ENCODE measurements at regions not wholly inside any gene's neighbourhood (a gene's known extent, or its start where the extent isn't known, plus 50 kb on each side); places are given as distances from the start of the nearest gene placed in this dataset.

DNA sequence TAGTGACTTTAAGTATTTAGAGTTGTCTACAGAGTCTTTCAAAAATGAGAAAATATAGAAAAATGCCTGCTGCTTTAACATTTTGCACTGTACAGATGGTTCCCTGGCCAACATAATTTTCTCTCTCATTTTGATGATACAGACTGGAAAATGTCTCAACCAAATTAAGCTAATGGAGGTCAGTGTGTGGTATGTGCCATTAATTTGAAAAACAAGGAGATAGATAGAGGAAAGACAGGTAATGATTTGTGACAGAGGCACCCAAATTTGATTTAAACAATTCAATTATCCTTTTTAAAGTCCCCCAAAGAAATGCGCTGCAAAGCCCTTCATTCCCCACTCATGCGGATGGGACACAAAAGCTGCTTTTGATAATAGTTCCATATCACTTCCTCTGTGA lies 140.0 kb downstream of the ASCL1 start:
- DNase-seq (ENCODE audit: low spot score) = no peak
- TF ChIP-seq, protein P1, sequence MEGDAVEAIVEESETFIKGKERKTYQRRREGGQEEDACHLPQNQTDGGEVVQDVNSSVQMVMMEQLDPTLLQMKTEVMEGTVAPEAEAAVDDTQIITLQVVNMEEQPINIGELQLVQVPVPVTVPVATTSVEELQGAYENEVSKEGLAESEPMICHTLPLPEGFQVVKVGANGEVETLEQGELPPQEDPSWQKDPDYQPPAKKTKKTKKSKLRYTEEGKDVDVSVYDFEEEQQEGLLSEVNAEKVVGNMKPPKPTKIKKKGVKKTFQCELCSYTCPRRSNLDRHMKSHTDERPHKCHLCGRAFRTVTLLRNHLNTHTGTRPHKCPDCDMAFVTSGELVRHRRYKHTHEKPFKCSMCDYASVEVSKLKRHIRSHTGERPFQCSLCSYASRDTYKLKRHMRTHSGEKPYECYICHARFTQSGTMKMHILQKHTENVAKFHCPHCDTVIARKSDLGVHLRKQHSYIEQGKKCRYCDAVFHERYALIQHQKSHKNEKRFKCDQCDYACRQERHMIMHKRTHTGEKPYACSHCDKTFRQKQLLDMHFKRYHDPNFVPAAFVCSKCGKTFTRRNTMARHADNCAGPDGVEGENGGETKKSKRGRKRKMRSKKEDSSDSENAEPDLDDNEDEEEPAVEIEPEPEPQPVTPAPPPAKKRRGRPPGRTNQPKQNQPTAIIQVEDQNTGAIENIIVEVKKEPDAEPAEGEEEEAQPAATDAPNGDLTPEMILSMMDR (IDR thresholded peaks at IDR 0.05; ENCODE audit: extremely low read depth, missing control alignments) = no peak

DNA sequence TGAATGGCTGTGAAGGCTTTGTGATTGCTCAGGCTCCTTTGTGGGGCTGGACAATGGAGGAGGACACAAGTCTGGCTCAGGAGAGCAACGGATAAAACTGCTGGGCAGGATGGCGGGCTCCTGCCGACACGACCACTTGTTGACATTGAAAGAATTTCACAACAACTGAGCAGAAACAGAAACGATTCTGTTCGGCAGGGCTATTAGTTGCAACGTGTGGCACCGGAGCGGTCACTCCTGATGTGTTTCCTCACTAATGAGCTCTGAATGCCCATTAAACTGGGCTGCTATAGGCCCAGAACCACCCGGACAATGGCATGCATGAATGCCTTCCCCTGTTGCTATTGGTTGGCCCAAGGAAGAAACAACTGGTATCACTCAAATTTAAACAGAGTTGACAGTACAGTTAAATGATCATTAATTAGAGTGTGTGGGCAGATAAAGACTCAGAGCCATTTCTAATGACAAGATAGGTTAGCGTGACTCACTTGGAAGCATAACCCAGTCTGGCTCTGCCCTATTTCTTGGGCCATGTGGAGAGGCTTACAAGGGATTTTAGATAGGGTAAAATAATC lies 142.9 kb downstream of the ASCL1 start:
- DNase-seq (ENCODE audit: low spot score) = no peak
- TF ChIP-seq, protein P1 (IDR thresholded peaks at IDR 0.05; ENCODE audit: extremely low read depth, missing control alignments) = no peak

DNA sequence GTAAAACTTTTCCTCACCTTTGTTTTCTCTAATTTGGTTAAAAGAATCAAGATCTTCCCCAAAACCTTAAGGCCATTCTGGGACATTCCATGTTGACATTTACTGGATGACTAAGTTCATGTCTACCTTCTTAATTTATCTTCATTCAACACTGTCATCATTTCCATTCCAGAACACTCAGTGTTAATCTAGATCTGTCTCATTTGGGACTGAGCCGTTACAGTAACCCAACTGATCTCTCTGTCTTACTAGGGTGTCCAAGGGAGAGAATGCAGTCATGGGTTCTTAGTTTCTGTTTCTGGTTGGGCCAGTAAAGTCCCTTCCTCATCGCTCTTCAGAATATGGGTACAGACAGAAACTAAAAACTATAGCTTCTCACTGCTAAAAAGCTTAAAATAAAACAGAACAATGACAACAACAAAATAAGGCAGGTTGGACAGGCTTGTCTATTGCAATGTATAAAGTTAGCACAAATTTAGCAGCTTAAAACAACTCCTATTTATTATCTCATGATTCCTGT lies 144.8 kb downstream of the ASCL1 start:
- TF ChIP-seq, protein P1 (IDR thresholded peaks at IDR 0.05; ENCODE audit: extremely low read depth, missing control alignments) = no peak
- peak; percentile 61 for DNase-seq (ENCODE audit: low spot score)

DNA sequence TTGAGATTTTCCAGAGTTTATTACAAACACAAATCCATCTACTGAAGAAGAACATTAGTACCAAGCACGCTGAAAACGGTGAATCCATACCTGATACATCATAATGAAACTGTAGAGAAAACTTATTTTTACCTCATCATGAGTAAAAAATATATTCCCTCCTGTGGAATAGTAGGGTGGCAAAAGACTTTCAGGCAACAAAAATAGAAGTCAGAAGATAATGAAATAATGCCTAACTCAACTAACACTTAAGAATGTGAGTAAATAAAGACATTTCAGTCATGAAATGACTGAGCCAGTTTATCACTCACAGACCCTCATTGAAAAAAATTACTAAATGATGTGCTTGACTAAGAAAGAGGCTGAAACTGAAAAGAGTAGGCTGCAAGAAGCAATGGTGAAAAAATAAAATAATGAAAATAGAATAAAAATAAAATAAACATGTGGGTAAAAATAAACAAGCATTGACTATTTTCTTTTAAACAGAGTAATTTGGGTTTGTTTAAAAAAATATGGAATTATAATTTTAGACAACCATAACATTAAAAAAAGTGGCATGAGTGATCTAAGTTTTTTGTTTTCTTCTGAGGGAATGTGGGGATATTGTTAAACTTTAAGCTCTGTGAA lies 148.6 kb downstream of the ASCL1 start:
- TF ChIP-seq, protein P1 (IDR thresholded peaks at IDR 0.05; ENCODE audit: extremely low read depth, missing control alignments) = no peak
- peak; percentile 17 for DNase-seq (ENCODE audit: low spot score)

DNA sequence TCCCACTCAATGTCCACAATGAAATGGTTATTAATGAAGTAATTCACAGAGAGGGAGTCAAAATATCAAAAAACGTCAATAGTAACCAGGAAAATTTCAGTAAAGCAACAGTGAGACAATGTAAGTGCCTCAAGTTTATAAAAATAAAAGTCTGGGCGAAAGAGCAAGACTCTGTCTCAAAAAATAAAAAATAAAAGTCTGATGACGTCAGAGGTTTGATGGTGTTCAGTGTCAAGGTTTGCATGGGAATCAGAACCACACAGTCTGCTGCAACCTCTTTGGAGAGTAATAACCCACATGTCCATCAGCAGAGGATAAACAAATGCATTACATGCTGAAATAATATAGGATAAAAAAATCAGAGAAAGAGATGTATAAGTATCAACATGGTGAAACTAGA lies 152.4 kb downstream of the ASCL1 start:
- DNase-seq (ENCODE audit: low spot score) = no peak
- TF ChIP-seq, protein P1 (IDR thresholded peaks at IDR 0.05; ENCODE audit: extremely low read depth, missing control alignments) = no peak

DNA sequence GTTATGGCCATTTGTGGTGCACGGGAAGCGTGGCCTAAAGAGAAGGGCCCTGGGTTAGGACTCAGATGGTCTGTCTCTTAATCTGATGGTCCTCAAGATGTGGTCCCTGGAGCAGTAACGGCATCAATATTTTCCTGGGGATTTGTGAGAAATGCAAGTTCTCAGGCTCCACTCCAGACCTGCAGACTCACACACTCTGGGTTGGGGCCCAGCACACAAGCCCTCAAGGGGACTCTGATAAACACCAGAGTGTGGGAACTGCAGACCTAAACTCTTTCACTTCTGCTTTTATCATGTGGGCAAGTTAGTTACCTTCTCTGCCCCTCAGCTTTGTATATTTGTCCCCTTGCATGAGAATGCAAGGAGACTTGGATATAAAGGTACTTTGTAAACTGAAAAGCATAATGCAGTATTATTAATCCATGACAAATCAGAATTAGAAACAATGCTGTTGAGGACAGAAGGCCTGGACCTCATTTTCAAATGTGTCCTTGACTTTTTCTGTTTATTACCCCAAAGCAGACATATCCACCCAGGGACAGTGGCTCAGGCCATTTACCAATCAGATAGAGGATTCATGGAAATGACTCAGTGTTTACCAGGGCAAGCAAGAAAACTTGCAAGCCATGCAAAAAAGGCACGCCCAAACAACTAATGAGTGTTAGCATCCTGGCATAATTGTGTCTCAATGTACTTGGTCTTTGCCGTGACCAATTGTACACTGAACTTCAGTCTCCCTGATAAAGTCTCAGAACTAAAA lies 157.0 kb downstream of the ASCL1 start:
- peak; percentile 54 for DNase-seq (ENCODE audit: low spot score)
- TF ChIP-seq, protein P1 (IDR thresholded peaks at IDR 0.05; ENCODE audit: extremely low read depth, missing control alignments) = no peak
